Kidney epithelial cell (primary cell): ENCODE measurements at regions not wholly inside any gene's neighbourhood (a gene's known extent, or its start where the extent isn't known, plus 50 kb on each side); places are given as distances from the start of the nearest gene placed in this dataset.

Experiments
- DNase-seq: peaks from one replicate; pipeline ENCODE4 v3.0.0-alpha.2; 2010; ENCODE audit warnings: low read depth
- H3K27me3 ChIP-seq: 2 replicates; pipeline ENCODE4 v1.6.0; 2011; ENCODE audit warnings: low read length; ENCODE audit not compliant: control insufficient read depth, insufficient read depth
- H3K36me3 ChIP-seq: 2 replicates; pipeline ENCODE4 v1.5.1; 2011; ENCODE audit warnings: low read length; ENCODE audit not compliant: control insufficient read depth, insufficient read depth
- H3K4me3 ChIP-seq: 2 replicates; pipeline ENCODE4 v1.5.1; 2011; ENCODE audit warnings: low read depth, mild to moderate bottlenecking, control low read depth, low read length
- TF ChIP-seq, protein P1 (sequence below): IDR thresholded peaks from 2 replicates; pipeline ENCODE4 v1.5.1; 2011; ENCODE audit warnings: mild to moderate bottlenecking, moderate library complexity, low read length, control low read depth, inconsistent platforms; ENCODE audit not compliant: insufficient read depth, poor library complexity, severe bottlenecking

DNA sequence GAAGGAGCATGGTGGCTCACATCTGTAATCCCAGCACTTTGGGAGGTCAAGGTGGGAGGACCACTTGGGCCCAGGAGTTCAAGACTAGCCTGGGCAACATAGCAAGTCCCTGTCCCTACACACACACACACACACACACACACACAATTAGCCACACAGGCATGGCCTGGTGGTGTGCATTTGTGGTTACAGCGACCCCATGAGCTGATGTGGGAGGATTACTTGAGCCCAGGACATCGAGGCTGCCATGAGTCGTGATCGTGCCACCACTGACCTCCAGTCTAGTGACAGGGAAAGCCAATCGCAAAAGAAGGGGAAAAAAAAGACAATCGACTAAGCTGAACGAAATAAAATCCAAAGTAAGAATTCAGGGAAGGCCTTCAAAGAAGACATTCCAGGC, 67.9 kb downstream of the TBX3 start:
- Histone ChIP-seq H3K36me3 (no peaks in the 10 kb centered on the region), H3K27me3 (no peaks in the 10 kb centered on the region), H3K4me3 (no peak overlapping the region)
- no peak for DNase-seq
- TF ChIP-seq, protein P1, sequence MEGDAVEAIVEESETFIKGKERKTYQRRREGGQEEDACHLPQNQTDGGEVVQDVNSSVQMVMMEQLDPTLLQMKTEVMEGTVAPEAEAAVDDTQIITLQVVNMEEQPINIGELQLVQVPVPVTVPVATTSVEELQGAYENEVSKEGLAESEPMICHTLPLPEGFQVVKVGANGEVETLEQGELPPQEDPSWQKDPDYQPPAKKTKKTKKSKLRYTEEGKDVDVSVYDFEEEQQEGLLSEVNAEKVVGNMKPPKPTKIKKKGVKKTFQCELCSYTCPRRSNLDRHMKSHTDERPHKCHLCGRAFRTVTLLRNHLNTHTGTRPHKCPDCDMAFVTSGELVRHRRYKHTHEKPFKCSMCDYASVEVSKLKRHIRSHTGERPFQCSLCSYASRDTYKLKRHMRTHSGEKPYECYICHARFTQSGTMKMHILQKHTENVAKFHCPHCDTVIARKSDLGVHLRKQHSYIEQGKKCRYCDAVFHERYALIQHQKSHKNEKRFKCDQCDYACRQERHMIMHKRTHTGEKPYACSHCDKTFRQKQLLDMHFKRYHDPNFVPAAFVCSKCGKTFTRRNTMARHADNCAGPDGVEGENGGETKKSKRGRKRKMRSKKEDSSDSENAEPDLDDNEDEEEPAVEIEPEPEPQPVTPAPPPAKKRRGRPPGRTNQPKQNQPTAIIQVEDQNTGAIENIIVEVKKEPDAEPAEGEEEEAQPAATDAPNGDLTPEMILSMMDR: no peak

DNA sequence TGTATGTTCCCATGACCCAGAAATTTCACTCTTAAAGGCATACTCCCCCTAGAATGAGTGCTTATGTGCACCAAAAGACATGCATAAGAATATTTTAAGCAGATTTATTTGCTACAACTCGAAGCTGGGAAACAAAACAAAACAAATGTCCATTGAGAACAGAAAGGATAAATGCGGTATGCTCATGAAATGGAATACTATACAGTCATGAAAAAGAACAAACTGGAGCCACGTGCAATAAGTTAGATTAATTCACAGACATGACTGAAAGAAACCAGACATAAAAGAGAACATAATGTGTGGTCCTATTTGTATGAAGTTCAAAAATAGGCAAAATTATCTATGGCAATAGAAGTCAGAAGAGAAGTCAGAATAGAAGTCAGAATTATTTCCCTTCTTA, 69.9 kb downstream of the TBX3 start:
- Histone ChIP-seq H3K4me3 (no peak overlapping the region), H3K27me3 (no peaks in the 10 kb centered on the region), H3K36me3 (no peaks in the 10 kb centered on the region)
- TF ChIP-seq, protein P1: no peak
- DNase-seq: no peak

DNA sequence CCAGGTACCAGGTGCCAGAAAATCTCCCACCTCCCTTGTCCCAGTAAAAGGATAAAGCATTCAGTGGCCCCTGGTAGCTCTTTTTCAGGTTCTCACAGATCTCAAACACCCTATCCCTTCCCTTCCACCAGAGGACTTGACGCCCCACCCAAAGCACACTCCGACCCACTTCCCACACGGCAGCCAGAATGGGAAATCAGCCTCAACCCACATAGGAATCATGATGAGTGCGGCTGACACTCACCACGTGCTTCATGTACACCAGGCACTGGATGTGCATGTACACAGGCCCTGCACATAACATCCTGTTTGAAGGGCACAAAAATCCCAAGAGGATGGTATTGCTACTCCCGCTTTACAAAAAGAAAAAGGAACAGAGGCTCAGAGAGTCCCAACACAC, 71.9 kb downstream of the TBX3 start:
- DNase-seq: no peak
- H3K36me3 ChIP-seq: no peaks in the 10 kb centered on the region
- H3K4me3 ChIP-seq: no peak overlapping the region
- no peaks in the 10 kb centered on the region for H3K27me3 ChIP-seq
- TF ChIP-seq, protein P1: no peak

DNA sequence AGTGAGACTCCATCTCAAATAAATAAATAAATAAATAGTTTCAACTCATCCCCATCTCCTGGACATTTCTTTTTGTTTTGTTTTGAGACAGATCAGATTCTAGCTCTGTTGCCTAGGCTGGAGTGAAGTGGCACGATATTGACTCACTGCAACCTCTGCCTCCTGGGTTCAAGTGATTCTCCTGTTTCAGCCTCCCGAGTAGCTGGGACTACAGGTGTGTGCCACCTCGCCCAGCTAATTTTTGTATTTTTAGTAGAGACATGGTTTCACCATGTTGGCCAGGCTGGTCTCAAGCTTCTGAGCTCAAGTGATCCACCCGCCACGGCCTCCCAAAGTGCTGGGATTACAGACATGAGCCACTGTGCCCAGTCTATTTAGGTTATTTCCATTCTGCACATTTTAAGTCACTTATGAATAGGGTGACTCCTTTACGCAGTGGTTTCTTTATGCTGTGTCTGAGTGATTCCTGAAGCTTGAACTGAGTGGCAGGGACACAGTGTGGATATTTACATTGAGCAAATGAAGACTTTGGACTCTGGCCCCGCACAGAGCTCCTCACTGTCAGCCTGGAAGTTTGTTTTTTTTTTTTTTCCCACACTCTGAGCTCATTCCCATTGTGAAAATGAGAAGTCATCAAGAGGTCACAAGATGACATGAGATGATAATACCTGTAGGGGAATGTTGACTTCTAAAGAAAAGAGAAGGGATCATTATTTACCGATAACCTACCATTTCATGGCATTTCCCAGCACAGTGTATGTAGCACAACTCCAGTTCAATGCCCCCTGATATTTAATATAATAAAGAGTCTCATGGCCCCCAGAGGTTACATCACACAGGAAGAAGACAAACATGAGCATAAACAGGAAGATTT, 72.6 kb downstream of the TBX3 start:
- H3K36me3 ChIP-seq: no peaks in the 10 kb centered on the region
- TF ChIP-seq, protein P1: no peak
- no peak overlapping the region for H3K4me3 ChIP-seq
- no peaks in the 10 kb centered on the region for H3K27me3 ChIP-seq
- no peak for DNase-seq

DNA sequence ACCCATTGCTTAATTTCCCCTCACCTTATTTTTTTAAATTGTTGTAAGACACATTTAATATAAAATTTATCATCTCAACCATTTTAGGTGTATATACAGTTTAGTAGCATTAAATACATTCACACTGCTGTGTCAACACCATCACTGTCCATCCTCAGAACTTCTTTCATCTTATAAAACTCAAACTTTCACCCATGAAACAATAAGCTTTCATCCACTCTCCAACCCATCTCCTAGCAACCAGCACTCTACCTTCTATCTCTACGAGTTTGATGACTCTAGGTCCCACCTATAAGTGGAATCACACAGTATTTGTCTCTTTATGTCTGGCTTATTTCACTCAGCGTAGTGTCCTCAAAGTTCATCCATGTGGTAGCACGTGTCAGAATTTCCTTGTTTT, 75.5 kb downstream of the TBX3 start:
- Histone ChIP-seq H3K36me3 (no peaks in the 10 kb centered on the region), H3K27me3 (no peaks in the 10 kb centered on the region), H3K4me3 (no peak overlapping the region)
- DNase-seq: no peak
- TF ChIP-seq, protein P1: no peak

DNA sequence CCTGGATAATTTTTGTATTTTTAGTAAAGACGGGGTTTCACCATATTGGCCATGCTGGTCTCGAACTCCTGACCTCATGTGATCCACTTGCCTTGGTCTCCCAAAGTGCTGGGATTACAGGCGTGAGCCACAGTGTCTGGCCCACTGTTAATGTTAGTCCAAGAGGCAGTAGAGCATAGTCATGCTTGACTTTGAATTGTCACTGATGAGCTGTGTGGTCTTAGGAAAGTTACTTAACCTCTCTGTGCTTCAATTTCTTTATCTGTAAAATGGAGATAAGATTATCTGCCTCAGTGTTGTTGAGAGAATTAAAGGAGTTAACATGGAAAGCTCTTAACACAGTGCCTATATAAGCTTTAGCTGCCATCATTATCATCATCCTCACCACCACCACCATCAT, 78.1 kb downstream of the TBX3 start:
- Histone ChIP-seq H3K36me3 (no peaks in the 10 kb centered on the region), H3K27me3 (no peaks in the 10 kb centered on the region), H3K4me3 (no peak overlapping the region)
- no peak for DNase-seq
- TF ChIP-seq, protein P1: no peak
